H1 (cell line): ENCODE measurements at regions not wholly inside any gene's neighbourhood (a gene's known extent, or its start where the extent isn't known, plus 50 kb on each side); places are given as distances from the start of the nearest gene placed in this dataset.

Source experiments
- CTCF ChIA-PET: fragments of 300-600 bp; sonication (Branson Sonifier 250); formaldehyde crosslinking; loops from one replicate; lab custom pipeline; 2021; ENCODE audit not compliant: partially characterized antibody; lab: Charles Lee
- POLR2A ChIA-PET: fragments of 300-600 bp; sonication (Branson Sonifier 250); formaldehyde crosslinking; loops from one replicate; lab custom pipeline; 2021; ENCODE audit warnings: inconsistent platforms; ENCODE audit not compliant: partially characterized antibody; lab: Charles Lee
- DNase-seq, 2 experiments: peaks; one replicate each; pipeline versions ENCODE4 v3.0.0 to v3.0.0-alpha.2; 2010 to 2022; ENCODE audit warnings: low spot score in 2 of 2, low read depth in 1 of 2, mixed read lengths in 1 of 2
- FAIRE-seq: peaks from 2 replicates; lab custom pipeline; 2011; peaks lifted over from hg19 to GRCh38; lab: Jason Lieb, UNC
- H2AFZ ChIP-seq: 2 replicates; pipeline ENCODE4 v1.8.1; 2012; ENCODE audit warnings: low read length, inconsistent platforms
- H2AK5ac ChIP-seq: 2 replicates; pipeline ENCODE4 v1.6.1; 2013; ENCODE audit warnings: low read depth, low read length
- H2BK120ac ChIP-seq: replicated peaks from 2 replicates; pipeline ENCODE3; 2013; ENCODE audit warnings: low read depth, low read length, inconsistent platforms
- H2BK12ac ChIP-seq: 2 replicates; pipeline ENCODE4 v1.6.1; 2013; ENCODE audit warnings: low read depth, low read length
- H2BK15ac ChIP-seq: 2 replicates; pipeline ENCODE4 v1.6.1; 2013; ENCODE audit warnings: low read length
- H2BK20ac ChIP-seq: 2 replicates; pipeline ENCODE4 v1.6.1; 2013; ENCODE audit warnings: low read length
- H2BK5ac ChIP-seq: 2 replicates; pipeline ENCODE4 v1.6.1; 2013; ENCODE audit warnings: low read depth, low read length
- H3K14ac ChIP-seq: 2 replicates; pipeline ENCODE4 v1.6.1; 2013; ENCODE audit warnings: inconsistent platforms; ENCODE audit not compliant: insufficient read length
- H3K18ac ChIP-seq: 2 replicates; pipeline ENCODE4 v1.6.1; 2013; ENCODE audit warnings: low read length; ENCODE audit errors: extremely low read depth
- H3K23ac ChIP-seq: 2 replicates; pipeline ENCODE4 v1.6.1; 2013; ENCODE audit warnings: inconsistent platforms; ENCODE audit not compliant: insufficient read length
- H3K23me2 ChIP-seq: 2 replicates; pipeline ENCODE4 v1.6.1; 2013; ENCODE audit warnings: low read depth, low read length
- H3K27ac ChIP-seq: 2 replicates; pipeline ENCODE4 v1.6.1; 2011; ENCODE audit warnings: low read depth, low read length, inconsistent platforms
- H3K27me3 ChIP-seq, 4 experiments: replicated peaks in 1 of 4; 1 replicate in 1 of 4; 2 replicates in 3 of 4; pipeline versions ENCODE4 v1.6.1 to v1.8.1; 2011 to 2013; ENCODE audit warnings: low read length in 3 of 4, mild to moderate bottlenecking in 3 of 4, inconsistent platforms in 2 of 4, mixed read lengths in 2 of 4, moderate library complexity in 1 of 4; ENCODE audit not compliant: control insufficient read depth in 3 of 4, insufficient read depth in 3 of 4; ENCODE audit errors: extremely low read depth in 1 of 4
- H3K36me3 ChIP-seq, 4 experiments: 2 replicates each; pipeline versions ENCODE4 v1.6.1 to v1.8.1; 2011 to 2013; ENCODE audit warnings: mild to moderate bottlenecking in 4 of 4, low read length in 3 of 4, moderate library complexity in 2 of 4, control low read depth in 1 of 4, inconsistent platforms in 1 of 4; ENCODE audit not compliant: insufficient read depth in 4 of 4, control insufficient read depth in 2 of 4
- H3K4ac ChIP-seq: replicated peaks from 2 replicates; pipeline ENCODE3; 2013; ENCODE audit warnings: low read length, low read depth, mixed read lengths, inconsistent platforms; ENCODE audit not compliant: insufficient read length
- H3K4me1 ChIP-seq, 4 experiments: replicated peaks in 1 of 4; 1 replicate in 1 of 4; 2 replicates in 3 of 4; pipeline versions ENCODE4 v1.6.1 to v1.8.1; 2011 to 2013; ENCODE audit warnings: low read length in 3 of 4, inconsistent platforms in 2 of 4, mixed read lengths in 1 of 4; ENCODE audit not compliant: insufficient read depth in 4 of 4, control insufficient read depth in 3 of 4
- H3K4me2 ChIP-seq, 2 experiments: 2 replicates each; pipeline versions ENCODE4 v1.6.1 to v1.8.1; 2011 to 2013; ENCODE audit warnings: low read depth in 2 of 2, low read length in 2 of 2, control low read depth in 1 of 2, inconsistent platforms in 1 of 2, mild to moderate bottlenecking in 1 of 2; ENCODE audit not compliant: insufficient read depth in 1 of 2
- H3K4me3 ChIP-seq, 4 experiments: fragments of 200-600, 300-600 bp in 1 of 4; sonication (generic), shearing (Covaris generic), sonication (Bioruptor Twin) in 1 of 4; 2 replicates each; pipeline versions ENCODE4 v1.5.1 to v1.8.1; 2011 to 2016; ENCODE audit warnings: low read length in 4 of 4, low read depth in 3 of 4, control low read depth in 2 of 4, inconsistent platforms in 2 of 4, mild to moderate bottlenecking in 2 of 4, mixed read lengths in 1 of 4, moderate library complexity in 1 of 4; ENCODE audit not compliant: insufficient read depth in 2 of 4; ENCODE audit errors: extremely low read depth in 1 of 4
- H3K56ac ChIP-seq: replicated peaks from 2 replicates; pipeline ENCODE3; 2013; ENCODE audit warnings: low read depth, mild to moderate bottlenecking, mixed read lengths, low read length, inconsistent platforms; ENCODE audit not compliant: insufficient read length
- H3K79me1 ChIP-seq: 2 replicates; pipeline ENCODE4 v1.6.1; 2013; ENCODE audit warnings: low read depth, low read length, control low read depth
- H3K79me2 ChIP-seq, 2 experiments: 2 replicates each; pipeline versions ENCODE4 v1.6.1 to v1.8.1; 2012 to 2013; ENCODE audit warnings: low read length in 2 of 2, mild to moderate bottlenecking in 2 of 2, inconsistent platforms in 1 of 2; ENCODE audit not compliant: insufficient read depth in 2 of 2, control insufficient read depth in 1 of 2
- H3K9ac ChIP-seq, 4 experiments: replicated peaks in 1 of 4; 1 replicate in 1 of 4; 2 replicates in 3 of 4; pipeline versions ENCODE4 v1.6.1 to v1.8.1; 2011 to 2013; ENCODE audit warnings: low read depth in 3 of 4, low read length in 3 of 4, control low read depth in 2 of 4, mild to moderate bottlenecking in 2 of 4, moderate library complexity in 2 of 4, inconsistent platforms in 1 of 4; ENCODE audit errors: extremely low read depth in 1 of 4
- H3K9me3 ChIP-seq, 2 experiments: 2 replicates each; pipeline versions ENCODE4 v1.6.1 to v1.8.1; 2012 to 2013; ENCODE audit warnings: mild to moderate bottlenecking in 2 of 2, moderate library complexity in 2 of 2, control low read depth in 1 of 2, inconsistent platforms in 1 of 2, low read depth in 1 of 2, low read length in 1 of 2, mixed read lengths in 1 of 2; ENCODE audit not compliant: insufficient read depth in 2 of 2
- H4K20me1 ChIP-seq, 2 experiments: replicated peaks in 1 of 2; 2 replicates each; pipeline versions ENCODE3 to v1.8.1; 2011 to 2013; ENCODE audit warnings: inconsistent platforms in 2 of 2, low read length in 2 of 2, mild to moderate bottlenecking in 1 of 2; ENCODE audit not compliant: insufficient read depth in 2 of 2, control insufficient read depth in 1 of 2
- H4K5ac ChIP-seq: 2 replicates; pipeline ENCODE4 v1.6.1; 2013; ENCODE audit warnings: low read length, low read depth, mixed read lengths, inconsistent platforms; ENCODE audit not compliant: insufficient read length
- H4K8ac ChIP-seq: 2 replicates; pipeline ENCODE4 v1.8.0; 2013; ENCODE audit warnings: mild to moderate bottlenecking, moderate library complexity, low read length, inconsistent platforms; ENCODE audit not compliant: insufficient read depth; ENCODE audit errors: extremely low read depth
- H4K91ac ChIP-seq: replicated peaks from 2 replicates; pipeline ENCODE3; 2013; ENCODE audit warnings: low read length, mixed read lengths, inconsistent platforms; ENCODE audit not compliant: insufficient read length
- EGR1 ChIP-seq: IDR thresholded peaks from 2 replicates; pipeline ENCODE4 v1.6.1; 2011; ENCODE audit warnings: low read depth, low read length, borderline replicate concordance
- POU5F1 ChIP-seq: IDR thresholded peaks from 2 replicates; pipeline ENCODE4 v1.6.1; 2011; ENCODE audit warnings: low read depth, mild to moderate bottlenecking, low read length, moderate library complexity
- WGBS, 2 experiments: shearing (Covaris generic) in 1 of 2; methylation state at CpG; one replicate each; pipeline versions ENCODE4 v1.1.6 to v1.1.7; 2013 to 2015; ENCODE audit warnings: low lambda C conversion rate in 2 of 2, mixed read lengths in 2 of 2, inconsistent platforms in 1 of 2, low coverage in 1 of 2, missing lambda C conversion rate in 1 of 2; ENCODE audit not compliant: insufficient replicate concordance in 2 of 2, insufficient coverage in 1 of 2, insufficient read length in 1 of 2; ENCODE audit errors: extremely low coverage in 1 of 2, missing lambda C conversion rate in 1 of 2; 5-methylcytosine and 5-hydroxymethylcytosine counted together

GRCh38 chr11:92018332-92018731 is 206.3 kb upstream of the FAT3 start:
- no peaks in the 10 kb centered on the region for H3K4me1 ChIP-seq
- ChIA-PET CTCF (no interaction called here), POLR2A (no interaction called here)
- WGBS, 2 experiments, result 77% methylated on average over 3 of the region's 3 CpGs; no CpG with 5 or more reads in 1 of the 2 experiments
- H3K23me2 ChIP-seq, result no peaks in the 10 kb centered on the region
- H2BK120ac ChIP-seq, result no peak overlapping the region
- no peak overlapping the region for H3K9ac ChIP-seq
- H2BK15ac ChIP-seq, result no peak overlapping the region
- DNase-seq (no peak), FAIRE-seq (no peak)
- H3K36me3 ChIP-seq, result no peaks in the 10 kb centered on the region
- no peak overlapping the region for H2BK12ac ChIP-seq
- H3K9me3 ChIP-seq, result peaks cover 8 to 12% of the 10 kb centered on the region in 2 experiments
- no peak overlapping the region for H3K4me3 ChIP-seq
- no peak overlapping the region for H2AFZ ChIP-seq
- H2AK5ac ChIP-seq, result no peak overlapping the region
- H2BK20ac ChIP-seq, result no peak overlapping the region
- H3K23ac ChIP-seq, result no peak overlapping the region
- no peaks in the 10 kb centered on the region for H3K27me3 ChIP-seq
- H3K4ac ChIP-seq, result no peak overlapping the region
- H3K79me1 ChIP-seq, result no peaks in the 10 kb centered on the region
- no peak overlapping the region for H2BK5ac ChIP-seq
- H3K79me2 ChIP-seq, result no peaks in the 10 kb centered on the region
- H3K56ac ChIP-seq, result no peak overlapping the region
- no peak overlapping the region for H4K5ac ChIP-seq
- H3K27ac ChIP-seq, result no peak overlapping the region
- no peak overlapping the region for H4K91ac ChIP-seq
- no peak overlapping the region for H4K8ac ChIP-seq
- H4K20me1 ChIP-seq, result no peaks in the 10 kb centered on the region
- no peak overlapping the region for H3K14ac ChIP-seq
- no peak overlapping the region for H3K18ac ChIP-seq
- no peak overlapping the region for H3K4me2 ChIP-seq
- TF ChIP-seq EGR1, result no peak
- no peak for TF ChIP-seq POU5F1
